HG03097 (cell line): ENCODE measurements at regions not wholly inside any gene's neighbourhood (a gene's known extent, or its start where the extent isn't known, plus 50 kb on each side); places are given as distances from the start of the nearest gene placed in this dataset.

ENCODE experiments used
- ATAC-seq: cut with Tn5 transposase; IDR thresholded peaks from one replicate; pipeline ENCODE4 v1.9.1; 2021; ENCODE audit not compliant: unreplicated experiment, low FRiP score

DNA sequence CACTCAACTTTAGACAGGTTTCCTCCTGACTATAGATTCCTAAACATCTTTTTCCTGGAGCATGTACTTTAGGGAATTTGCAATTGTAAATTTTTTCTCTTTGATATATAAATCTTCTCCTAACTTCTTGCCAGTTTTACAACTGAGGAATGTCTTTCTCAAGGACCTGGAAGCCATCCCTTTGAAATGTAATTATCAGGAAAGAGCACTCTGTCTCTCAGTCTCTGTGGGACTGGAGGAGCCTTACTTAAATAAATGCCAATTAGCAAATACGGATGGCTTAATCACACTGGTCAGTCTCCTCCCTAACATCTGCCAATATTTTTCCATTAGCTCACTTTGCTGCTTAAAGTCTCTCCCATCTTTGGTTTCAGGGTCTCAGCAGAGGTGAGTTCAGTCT, 344.3 kb upstream of the ARRDC3 start:
- ATAC-seq = no peak

- no peak for ATAC-seq
Observed at GRCh38 chr5:91722736-91723467, 339.8 kb upstream of the ARRDC3 start.

DNA sequence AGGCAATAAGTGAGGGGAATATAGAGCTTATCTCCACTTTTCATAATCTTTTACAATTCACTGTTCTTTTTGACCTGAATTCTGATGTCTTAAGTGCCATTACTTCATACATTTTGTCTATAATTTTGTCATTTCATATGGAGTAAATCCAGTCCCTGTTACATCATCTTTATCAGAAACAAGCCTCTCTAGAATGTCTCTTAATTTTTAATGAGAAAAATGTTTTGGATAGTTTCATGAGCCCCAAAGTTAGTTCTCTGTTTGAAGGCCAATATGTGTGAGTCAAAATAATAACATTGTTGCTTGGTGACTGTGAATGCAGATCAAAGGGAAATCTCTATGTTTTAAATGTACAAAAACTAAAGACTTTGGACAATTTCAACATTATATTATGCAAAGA, 329.6 kb upstream of the ARRDC3 start:
- no peak for ATAC-seq

- ATAC-seq = no peak
Observed at GRCh38 chr5:91707521-91707841, 324.4 kb upstream of the ARRDC3 start.

- no peak for ATAC-seq
Observed at GRCh38 chr5:91706785-91707520, 323.8 kb upstream of the ARRDC3 start.

DNA sequence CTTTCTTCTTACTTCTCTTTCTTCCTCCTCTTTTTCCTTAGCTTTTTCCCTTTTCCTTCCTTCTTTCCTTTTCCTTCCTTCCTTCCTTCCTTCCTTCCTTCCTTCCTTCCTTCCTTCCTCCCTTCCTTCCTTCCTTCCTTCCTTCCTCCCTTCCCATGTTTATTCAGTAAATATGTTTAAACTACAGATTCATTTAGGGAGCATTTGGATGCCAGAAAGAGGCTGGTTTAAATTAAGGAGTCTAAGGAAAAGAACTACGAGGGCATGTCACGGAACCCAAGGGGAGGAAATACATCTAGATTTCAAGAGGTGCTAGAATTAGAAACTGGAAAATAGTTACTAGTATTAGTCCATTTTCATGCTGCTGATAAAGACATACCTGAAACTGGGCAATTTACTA, 320.0 kb upstream of the ARRDC3 start:
- ATAC-seq = no peak

DNA sequence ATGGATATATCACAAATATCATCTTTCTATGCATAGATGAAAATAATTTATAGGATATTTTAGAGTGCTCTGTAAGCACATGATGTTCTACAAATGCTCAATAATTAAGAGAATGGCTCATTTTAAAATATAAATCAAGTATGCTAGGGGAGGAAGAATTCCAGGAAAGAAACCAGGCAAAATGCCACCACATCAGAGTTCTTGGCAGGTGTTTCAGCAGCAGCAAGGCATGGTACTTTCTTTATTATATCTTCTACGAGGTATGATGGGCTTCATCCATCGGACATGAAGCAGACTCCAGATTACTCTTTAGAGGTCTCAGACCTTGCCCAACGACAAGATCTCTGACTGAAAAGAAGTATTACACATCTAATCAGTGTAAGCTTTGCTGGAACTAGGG, 316.3 kb upstream of the ARRDC3 start:
- no peak for ATAC-seq

DNA sequence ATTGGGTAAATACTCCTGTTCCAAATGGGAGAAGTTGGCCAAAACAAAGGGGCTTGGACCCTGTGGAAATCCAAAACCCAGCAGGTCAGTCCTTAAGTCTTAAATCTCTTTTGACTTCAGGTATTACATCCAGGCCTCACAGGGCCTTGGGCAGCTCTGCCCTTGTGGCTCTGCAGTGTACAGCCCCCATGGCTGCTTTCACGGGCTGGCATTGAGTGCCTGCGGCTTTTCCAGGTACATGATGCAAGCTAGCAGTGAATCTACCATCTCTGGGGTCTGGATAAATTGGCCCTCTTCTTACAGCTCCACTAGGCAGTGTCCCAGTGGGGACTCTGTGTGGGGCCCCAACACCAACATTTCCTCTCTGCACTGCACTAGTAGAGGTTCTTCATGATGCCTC, 308.5 kb upstream of the ARRDC3 start:
- no peak for ATAC-seq

DNA sequence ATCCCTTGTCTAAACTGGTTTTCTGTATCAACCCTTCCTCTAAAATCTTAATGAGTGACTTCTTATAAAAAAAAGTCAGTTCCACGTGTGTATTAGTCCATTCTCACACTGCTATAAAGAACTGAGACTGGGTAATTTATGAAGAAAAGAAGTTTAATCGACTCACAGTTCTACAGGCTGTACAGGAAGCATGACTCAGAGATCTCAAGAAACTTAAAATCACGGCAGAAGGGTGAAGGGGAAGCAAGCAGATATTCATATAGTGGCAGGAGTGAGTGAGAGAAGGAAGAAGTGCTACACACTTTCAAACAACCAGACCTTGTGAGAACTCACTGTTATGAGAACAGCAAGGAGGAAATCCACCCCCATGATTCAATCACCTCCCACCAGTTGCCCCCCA, 307.8 kb upstream of the ARRDC3 start:
- ATAC-seq = no peak

GRCh38 chr5:91687430-91687829, 304.3 kb upstream of the ARRDC3 start:
- no peak for ATAC-seq

- no peak for ATAC-seq
Observed at GRCh38 chr5:91684625-91685024, 301.5 kb upstream of the ARRDC3 start.

- ATAC-seq = no peak
Observed at GRCh38 chr5:91670563-91670962, 287.4 kb upstream of the ARRDC3 start.

DNA sequence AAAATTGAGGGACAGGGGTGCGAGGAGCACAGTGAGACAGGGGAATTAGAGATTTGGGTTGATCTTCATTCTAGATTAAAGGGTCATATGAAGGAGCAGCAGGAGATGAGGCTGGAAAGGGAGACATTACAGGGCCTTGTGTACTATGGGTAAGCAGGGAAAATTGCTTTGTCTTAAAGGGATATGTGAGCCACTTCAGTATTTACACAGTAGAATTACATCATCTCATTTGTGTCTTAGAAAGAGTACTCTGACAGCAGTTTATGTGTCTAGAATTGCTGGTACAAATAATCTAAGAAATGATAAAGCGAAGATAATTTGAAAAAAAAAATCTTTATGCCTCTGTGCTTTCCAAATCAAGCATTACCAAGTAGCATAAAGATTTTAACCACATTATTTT, 287.0 kb upstream of the ARRDC3 start:
- no peak for ATAC-seq

DNA sequence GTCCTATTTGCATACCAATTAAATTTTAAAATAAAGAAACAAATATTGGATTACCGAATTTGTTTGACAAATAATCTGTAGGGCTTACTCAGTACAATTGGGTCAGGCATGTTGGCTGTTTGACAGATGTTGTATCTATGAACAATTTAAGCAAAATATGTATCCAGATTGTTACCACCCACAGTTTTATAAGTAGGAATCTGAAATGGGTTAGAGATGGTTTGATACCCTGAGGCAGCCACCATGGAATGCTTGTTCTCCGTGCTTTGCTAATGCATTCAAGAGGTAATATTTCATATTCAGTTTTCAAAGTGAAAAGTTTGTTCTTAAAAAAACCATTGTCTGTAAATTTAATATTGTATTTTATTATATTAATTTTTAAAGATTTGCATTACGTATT, 285.1 kb upstream of the ARRDC3 start:
- no peak for ATAC-seq

DNA sequence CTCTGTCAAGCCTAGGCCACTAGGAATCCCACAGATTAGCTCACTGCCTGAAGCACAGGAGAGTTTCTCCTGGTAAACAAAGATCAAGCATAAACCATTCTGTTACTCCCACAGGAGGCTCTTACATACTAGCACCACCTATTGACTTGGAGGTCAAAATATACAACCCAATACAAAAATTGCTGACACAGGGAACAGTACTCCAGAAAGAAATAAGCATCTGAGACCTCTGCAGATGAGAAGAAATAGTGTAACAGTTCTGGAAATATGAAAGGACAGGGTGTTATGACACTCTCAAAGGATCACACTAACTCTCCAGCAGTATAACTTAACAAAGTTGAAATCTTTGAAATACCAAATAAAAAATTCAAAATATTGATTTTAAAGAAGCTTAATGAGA, 269.6 kb upstream of the ARRDC3 start:
- no peak for ATAC-seq

- ATAC-seq = no peak
Observed at GRCh38 chr5:91651704-91652103, 268.6 kb upstream of the ARRDC3 start.

DNA sequence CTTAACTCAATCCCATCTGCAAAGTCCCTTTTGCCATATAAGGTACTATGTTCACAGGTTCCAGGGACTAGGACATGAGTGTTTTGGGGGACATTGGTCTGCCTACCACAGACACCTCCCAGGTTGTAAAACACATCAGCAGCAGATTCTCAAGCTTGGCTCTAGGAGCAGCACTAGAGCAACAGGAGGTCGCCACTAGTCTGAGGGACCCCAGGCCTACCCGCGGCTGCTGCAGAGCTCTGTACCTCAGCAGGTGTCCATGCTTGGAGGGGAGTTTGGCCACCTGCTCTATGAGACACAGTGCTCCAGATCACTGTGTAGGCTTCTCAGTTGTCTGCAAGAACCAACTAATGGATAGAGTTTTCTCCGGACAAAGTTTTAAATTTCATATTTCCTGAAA, 262.2 kb upstream of the ARRDC3 start:
- no peak for ATAC-seq

DNA sequence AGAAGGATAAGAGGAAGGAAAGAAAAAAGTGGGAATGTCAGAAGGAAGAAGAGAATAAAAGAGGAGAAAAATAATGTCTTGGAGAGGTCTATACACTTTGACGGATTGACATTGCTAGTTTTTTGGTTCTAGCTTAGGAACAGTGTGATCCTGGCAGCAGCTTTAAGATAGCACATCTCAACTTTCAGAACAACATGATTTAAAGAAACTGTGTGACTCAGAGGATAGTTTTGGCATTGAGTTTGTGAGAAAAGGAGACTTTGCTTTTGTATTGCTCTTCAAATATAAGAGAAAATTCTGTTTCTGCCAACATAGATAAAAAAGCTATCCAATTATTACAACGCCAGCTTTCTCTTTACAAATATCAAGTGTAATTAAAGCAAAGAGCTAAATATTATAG, 260.7 kb upstream of the ARRDC3 start:
- ATAC-seq = no peak

GRCh38 chr5:91642581-91642980, 259.5 kb upstream of the ARRDC3 start:
- no peak for ATAC-seq

- no peak for ATAC-seq
Observed at GRCh38 chr5:91641730-91642350, 258.7 kb upstream of the ARRDC3 start.

DNA sequence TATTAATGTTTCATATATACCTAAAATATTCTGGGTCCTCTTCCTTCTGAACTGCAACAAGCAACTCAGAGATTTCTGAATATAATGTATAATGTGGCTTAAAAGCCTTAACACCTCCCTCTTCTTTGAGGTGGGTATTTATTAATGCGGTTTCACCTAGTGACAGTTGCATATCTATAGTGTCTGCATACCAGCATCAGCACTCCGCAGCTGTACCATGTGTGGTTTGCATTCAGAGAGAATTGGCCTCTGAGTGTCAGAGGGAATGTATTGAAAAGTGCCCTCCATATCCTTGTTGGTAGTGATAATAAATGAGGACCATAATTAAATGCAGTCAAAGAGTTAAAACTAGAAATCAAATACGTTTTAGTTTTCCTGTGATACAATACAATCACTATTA, 256.6 kb upstream of the ARRDC3 start:
- ATAC-seq = no peak

- ATAC-seq = no peak
Observed at GRCh38 chr5:91638010-91638409, 254.9 kb upstream of the ARRDC3 start.
